Uterus (tissue), 3 donors: ENCODE measurements at regions not wholly inside any gene's neighbourhood (a gene's known extent, or its start where the extent isn't known, plus 50 kb on each side); places are given as distances from the start of the nearest gene placed in this dataset.
"Not testable (repeated sequence)": the region's sequence is repeated elsewhere in the genome, so short reads cannot be mapped to it uniquely, and the experiment has no call there.

Experiments used
- DNase-seq, 2 donors: peaks; one replicate each; pipeline ENCODE4 v3.0.0-alpha.2; 2019 to 2020
- H3K27ac ChIP-seq, 2 donors: fragments of 200-600 bp; sonication (generic); 1 replicate in 1 of 2; 2 replicates in 1 of 2; pipeline ENCODE4 v1.5.1; 2016 to 2018
- H3K27me3 ChIP-seq, 2 donors: fragments of 200-600 bp; sonication (generic); one replicate each; pipeline ENCODE4 v1.5.1; 2018 to 2019; ENCODE audit warnings: control low read depth in 1 of 2
- H3K36me3 ChIP-seq, 2 donors: fragments of 200-600 bp; sonication (generic); one replicate each; pipeline ENCODE4 v1.5.1; 2019; ENCODE audit warnings: control low read depth in 1 of 2
- H3K4me1 ChIP-seq, 2 donors: fragments of 200-600 bp; sonication (generic); one replicate each; pipeline ENCODE4 v1.5.1; 2018 to 2019; ENCODE audit warnings: control low read depth in 1 of 2
- H3K4me3 ChIP-seq, 2 donors: fragments of 200-600 bp; sonication (generic); 1 replicate in 1 of 2; 2 replicates in 1 of 2; pipeline ENCODE4 v1.5.1; 2018 to 2019; ENCODE audit warnings: mild to moderate bottlenecking in 1 of 2
- H3K9me3 ChIP-seq, 2 donors: fragments of 200-600 bp; sonication (generic); one replicate each; pipeline ENCODE4 v1.5.1; 2019; ENCODE audit warnings: control low read depth in 1 of 2
- intact Hi-C: fragments of 100-400 bp; cut with DNase I; formaldehyde crosslinking; loops from one replicate; pipeline ENCODE4 v1.15.1; 2023; ENCODE audit warnings: low total_unique reads
- donor health status: DM: yes; HTN: yes; CAD: no.

GRCh38 chr5:70778240-70778639, 122.2 kb upstream of the SERF1A start:
- H3K27ac ChIP-seq, H3K4me3 ChIP-seq, H3K9me3 ChIP-seq, H3K4me1 ChIP-seq, H3K36me3 ChIP-seq, H3K27me3 ChIP-seq, intact Hi-C loops: not testable (repeated sequence)
- peak; percentile 0 to 14 for DNase-seq
